ENCODE measurements at regions not wholly inside any gene's neighbourhood (a gene's known extent, or its start where the extent isn't known, plus 50 kb on each side); places are given as distances from the start of the nearest gene placed in this dataset.
"Not testable (repeated sequence)": the region's sequence is repeated elsewhere in the genome, so short reads cannot be mapped to it uniquely, and the experiment has no call there.

GRCh38 chr22:35178446-35178845, 78.8 kb upstream of the HMGXB4 start:
- Mint-ChIP-seq H3K27me3 (ENCODE audit: insufficient read depth, low read depth) (no peaks in the 10 kb centered on the region), H3K9me3 (peaks cover 1% of the 10 kb centered on the region), H3K4me1 (no peaks in the 10 kb centered on the region), H3K27ac (no peak overlapping the region), H3K4me3 (no peak overlapping the region), H3K36me3 (no peaks in the 10 kb centered on the region)
- Histone ChIP-seq H3F3A (ENCODE audit: low read depth) (no peaks in the 10 kb centered on the region), H3K36me3 (no peaks in the 10 kb centered on the region), H2AFZ (replicated peaks) (no peak overlapping the region), H3K4me2 (no peak overlapping the region), H3K79me2 (ENCODE audit: low read depth) (no peaks in the 10 kb centered on the region), H3K9ac (no peak overlapping the region), H3K4me1 (no peaks in the 10 kb centered on the region), H3K27ac (no peak overlapping the region), H3K9me3 (ENCODE audit: low read depth) (no peaks in the 10 kb centered on the region), H3K4me3 (no peak overlapping the region), H3K27me3 (no peaks in the 10 kb centered on the region), H4K20me1 (ENCODE audit: low read depth) (no peaks in the 10 kb centered on the region)
- no peak for DNase-seq (ENCODE audit: low spot score)
- TF ChIP-seq EZH2phosphoT487 (IDR thresholded peaks at IDR 0.05), result no peak
- TF ChIP-seq, protein P1, sequence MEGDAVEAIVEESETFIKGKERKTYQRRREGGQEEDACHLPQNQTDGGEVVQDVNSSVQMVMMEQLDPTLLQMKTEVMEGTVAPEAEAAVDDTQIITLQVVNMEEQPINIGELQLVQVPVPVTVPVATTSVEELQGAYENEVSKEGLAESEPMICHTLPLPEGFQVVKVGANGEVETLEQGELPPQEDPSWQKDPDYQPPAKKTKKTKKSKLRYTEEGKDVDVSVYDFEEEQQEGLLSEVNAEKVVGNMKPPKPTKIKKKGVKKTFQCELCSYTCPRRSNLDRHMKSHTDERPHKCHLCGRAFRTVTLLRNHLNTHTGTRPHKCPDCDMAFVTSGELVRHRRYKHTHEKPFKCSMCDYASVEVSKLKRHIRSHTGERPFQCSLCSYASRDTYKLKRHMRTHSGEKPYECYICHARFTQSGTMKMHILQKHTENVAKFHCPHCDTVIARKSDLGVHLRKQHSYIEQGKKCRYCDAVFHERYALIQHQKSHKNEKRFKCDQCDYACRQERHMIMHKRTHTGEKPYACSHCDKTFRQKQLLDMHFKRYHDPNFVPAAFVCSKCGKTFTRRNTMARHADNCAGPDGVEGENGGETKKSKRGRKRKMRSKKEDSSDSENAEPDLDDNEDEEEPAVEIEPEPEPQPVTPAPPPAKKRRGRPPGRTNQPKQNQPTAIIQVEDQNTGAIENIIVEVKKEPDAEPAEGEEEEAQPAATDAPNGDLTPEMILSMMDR (IDR thresholded peaks at IDR 0.05), result no peak
- TF ChIP-seq EZH2 (IDR thresholded peaks at IDR 0.05), result no peak

DNA sequence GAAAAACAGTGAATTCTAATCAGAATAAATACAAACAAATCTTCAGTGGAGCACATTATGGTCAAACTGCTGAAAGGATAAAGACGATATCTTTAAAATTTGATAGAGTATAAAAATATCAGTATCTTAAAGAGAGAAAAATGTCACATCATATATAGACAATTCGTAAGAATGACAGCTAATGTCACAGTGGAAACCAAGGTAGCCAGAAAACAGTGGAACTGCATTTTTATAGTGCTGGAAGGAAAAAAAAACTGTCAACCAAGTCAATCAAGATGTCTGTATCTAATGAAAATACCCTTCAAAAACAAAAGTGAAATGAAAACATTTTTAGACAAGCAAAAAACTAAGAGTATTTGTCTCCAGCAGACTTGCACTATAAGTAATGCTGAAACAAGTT, 73.4 kb upstream of the HMGXB4 start:
- no peak overlapping the region for H3K4me3 Mint-ChIP-seq
- peaks cover 2% of the 10 kb centered on the region for H3K27me3 Mint-ChIP-seq (ENCODE audit: insufficient read depth, low read depth)
- Histone ChIP-seq H3K79me2 (ENCODE audit: low read depth) (no peaks in the 10 kb centered on the region), H3K4me1 (no peaks in the 10 kb centered on the region), H3K27ac (no peak overlapping the region), H4K20me1 (ENCODE audit: low read depth) (no peaks in the 10 kb centered on the region), H3K27me3 (no peaks in the 10 kb centered on the region), H3F3A (ENCODE audit: low read depth) (no peaks in the 10 kb centered on the region), H3K9me3 (ENCODE audit: low read depth) (no peaks in the 10 kb centered on the region), H3K36me3 (no peaks in the 10 kb centered on the region), H2AFZ (replicated peaks) (no peak overlapping the region), H3K9ac (no peak overlapping the region), H3K4me2 (no peak overlapping the region), H3K4me3 (no peak overlapping the region)
- no peaks in the 10 kb centered on the region for H3K36me3 Mint-ChIP-seq
- TF ChIP-seq EZH2phosphoT487 (IDR thresholded peaks at IDR 0.05), result no peak
- TF ChIP-seq, protein P1 (IDR thresholded peaks at IDR 0.05), result no peak
- no peak for TF ChIP-seq EZH2 (IDR thresholded peaks at IDR 0.05)
- H3K9me3 Mint-ChIP-seq, result peaks cover 2% of the 10 kb centered on the region
- no peak overlapping the region for H3K27ac Mint-ChIP-seq
- no peak for DNase-seq (ENCODE audit: low spot score)
- no peaks in the 10 kb centered on the region for H3K4me1 Mint-ChIP-seq

DNA sequence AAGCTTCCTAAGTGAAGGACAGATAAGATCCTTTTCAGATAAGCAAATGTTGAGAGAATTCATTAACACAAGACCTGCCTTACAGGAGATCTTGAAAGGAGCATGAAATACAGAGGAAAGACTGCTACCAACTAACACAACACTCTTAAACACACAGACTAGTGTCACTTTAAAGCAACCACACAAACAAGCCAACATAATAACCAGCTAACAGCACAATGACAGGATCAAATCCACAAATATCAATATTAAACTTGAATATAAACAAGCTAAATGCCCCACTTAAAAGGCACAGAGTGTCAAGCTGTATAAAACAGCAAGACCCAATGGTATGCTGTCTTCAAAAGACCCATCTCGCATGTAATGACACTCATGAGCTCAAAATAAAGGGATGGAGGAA, 70.8 kb upstream of the HMGXB4 start:
- no peak overlapping the region for H3K9ac ChIP-seq
- H3K27ac ChIP-seq, result no peak overlapping the region
- Mint-ChIP-seq H3K27ac (no peak overlapping the region), H3K4me1 (no peaks in the 10 kb centered on the region), H3K36me3 (no peaks in the 10 kb centered on the region), H3K27me3 (ENCODE audit: insufficient read depth, low read depth) (peaks cover 2% of the 10 kb centered on the region), H3K4me3 (no peak overlapping the region), H3K9me3 (peaks cover 14% of the 10 kb centered on the region)
- H3K79me2 ChIP-seq (ENCODE audit: low read depth), result no peaks in the 10 kb centered on the region
- H3F3A ChIP-seq (ENCODE audit: low read depth), result no peaks in the 10 kb centered on the region
- H4K20me1 ChIP-seq (ENCODE audit: low read depth), result no peaks in the 10 kb centered on the region
- TF ChIP-seq EZH2phosphoT487 (IDR thresholded peaks at IDR 0.05), result no peak
- TF ChIP-seq, protein P1 (IDR thresholded peaks at IDR 0.05), result no peak
- TF ChIP-seq EZH2 (IDR thresholded peaks at IDR 0.05), result no peak
- H2AFZ ChIP-seq (replicated peaks), result no peak overlapping the region
- H3K9me3 ChIP-seq (ENCODE audit: low read depth), result peaks cover 3% of the 10 kb centered on the region
- H3K4me2 ChIP-seq, result no peak overlapping the region
- DNase-seq (ENCODE audit: low spot score), result no peak
- no peaks in the 10 kb centered on the region for H3K27me3 ChIP-seq
- no peaks in the 10 kb centered on the region for H3K4me1 ChIP-seq
- H3K36me3 ChIP-seq, result no peaks in the 10 kb centered on the region
- H3K4me3 ChIP-seq, result no peak overlapping the region

GRCh38 chr22:35188930-35189329, 68.4 kb upstream of the HMGXB4 start:
- H3K9me3 Mint-ChIP-seq, result peaks cover 14% of the 10 kb centered on the region
- H3K9me3 ChIP-seq (ENCODE audit: low read depth); H3K4me3 ChIP-seq; H3K4me1 ChIP-seq; DNase-seq (ENCODE audit: low spot score); H2AFZ ChIP-seq (replicated peaks); H3F3A ChIP-seq (ENCODE audit: low read depth); H3K36me3 ChIP-seq; H3K4me1 Mint-ChIP-seq; H3K4me2 ChIP-seq; H3K36me3 Mint-ChIP-seq; H3K27ac Mint-ChIP-seq; H3K27ac ChIP-seq; H3K79me2 ChIP-seq (ENCODE audit: low read depth); H3K27me3 ChIP-seq; H3K4me3 Mint-ChIP-seq; H3K9ac ChIP-seq; H3K27me3 Mint-ChIP-seq (ENCODE audit: insufficient read depth, low read depth); H4K20me1 ChIP-seq (ENCODE audit: low read depth): not testable (repeated sequence)

All from neural progenitor cell (in vitro differentiated cells).